ENCODE measurements at regions not wholly inside any gene's neighbourhood (a gene's known extent, or its start where the extent isn't known, plus 50 kb on each side); places are given as distances from the start of the nearest gene placed in this dataset.

DNA sequence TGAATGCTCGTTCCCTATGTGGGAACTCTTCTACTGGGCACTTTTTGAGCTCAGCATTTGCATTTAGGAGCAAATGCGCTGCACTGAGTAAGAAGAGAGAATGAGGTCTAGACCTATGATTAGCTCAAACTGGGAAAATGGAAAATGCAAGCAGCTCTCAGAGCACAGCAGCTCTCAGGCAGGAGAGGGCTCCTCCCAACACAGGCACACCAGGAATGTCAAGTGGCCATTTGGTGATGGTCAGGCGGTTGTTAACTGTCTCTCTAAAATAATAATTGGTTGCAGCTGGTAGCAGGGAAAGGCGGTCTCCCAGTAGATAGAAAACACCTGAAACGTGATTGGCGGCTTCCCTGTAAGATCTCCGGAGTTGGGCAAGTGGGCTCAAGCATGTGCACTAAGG lies 162.0 kb upstream of the ECI2 start:
- no peaks in the 10 kb centered on the region for H3K36me3 ChIP-seq (ENCODE audit: control insufficient read depth, insufficient read depth, low read length)
- H3K4me1 ChIP-seq (ENCODE audit: control insufficient read depth, insufficient read depth, low read length, poor library complexity, severe bottlenecking), result peaks cover 4% of the 10 kb centered on the region
- 83 to 87% methylated on average over 6 to 7 of the region's 7 CpGs for WGBS, 2 experiments (ENCODE audit: insufficient coverage in 2 of 2)
- H3K27ac ChIP-seq (ENCODE audit: low read depth, low read length, severe bottlenecking), result no peak overlapping the region
- H3K4me3 ChIP-seq (ENCODE audit: extremely low read depth, insufficient read depth, low read length, poor library complexity, severe bottlenecking), result no peak overlapping the region
- no peaks in the 10 kb centered on the region for H3K9me3 ChIP-seq (ENCODE audit: control insufficient read depth, low read length)

DNA sequence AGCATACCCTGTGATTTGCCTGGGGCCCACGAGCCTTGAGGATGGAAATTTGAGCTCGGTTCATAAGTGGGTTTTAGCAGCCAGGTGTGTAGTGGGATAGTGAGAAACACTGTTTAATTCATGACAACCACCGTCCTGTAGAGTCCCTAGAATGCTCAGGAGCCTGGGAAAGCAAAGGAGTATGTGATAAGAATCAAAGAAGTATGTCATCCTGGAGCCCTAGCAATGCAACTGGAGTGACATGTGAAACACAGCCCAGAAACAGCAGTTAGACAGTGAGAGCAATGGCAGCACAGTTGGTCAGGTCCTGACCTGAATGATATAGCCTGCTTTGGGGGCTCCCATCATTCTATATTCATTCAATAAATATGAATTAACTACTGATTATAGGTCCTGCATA lies 161.2 kb upstream of the ECI2 start:
- WGBS, 2 experiments (ENCODE audit: insufficient coverage in 2 of 2), result 88 to 98% methylated on average over 3 of the region's 3 CpGs
- Histone ChIP-seq H3K36me3 (ENCODE audit: control insufficient read depth, insufficient read depth, low read length) (no peaks in the 10 kb centered on the region), H3K4me3 (ENCODE audit: extremely low read depth, insufficient read depth, low read length, poor library complexity, severe bottlenecking) (no peak overlapping the region), H3K27ac (ENCODE audit: low read depth, low read length, severe bottlenecking) (no peak overlapping the region), H3K9me3 (ENCODE audit: control insufficient read depth, low read length) (no peaks in the 10 kb centered on the region), H3K4me1 (ENCODE audit: control insufficient read depth, insufficient read depth, low read length, poor library complexity, severe bottlenecking) (peaks cover 9% of the 10 kb centered on the region)

DNA sequence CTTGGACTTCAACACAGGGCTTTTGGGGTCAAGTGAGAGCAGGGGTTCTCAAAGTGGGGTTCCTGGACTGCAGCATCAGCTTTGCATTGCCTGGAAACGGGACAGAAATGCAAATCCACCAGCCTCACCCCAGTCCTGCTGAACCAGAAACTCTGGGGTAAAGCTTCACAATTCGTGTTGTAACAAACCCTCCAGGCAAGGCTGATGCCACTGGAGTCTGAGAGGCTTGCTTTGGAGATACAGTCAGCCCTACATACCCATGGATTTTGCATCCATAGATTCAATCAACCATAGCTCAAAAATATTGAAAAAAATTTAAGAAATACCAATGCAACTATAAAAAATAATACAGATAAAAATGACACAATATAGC lies 160.4 kb upstream of the ECI2 start:
- 50 to 57% methylated on average over 1 of the region's 2 CpGs for WGBS, 2 experiments (ENCODE audit: insufficient coverage in 2 of 2)

DNA sequence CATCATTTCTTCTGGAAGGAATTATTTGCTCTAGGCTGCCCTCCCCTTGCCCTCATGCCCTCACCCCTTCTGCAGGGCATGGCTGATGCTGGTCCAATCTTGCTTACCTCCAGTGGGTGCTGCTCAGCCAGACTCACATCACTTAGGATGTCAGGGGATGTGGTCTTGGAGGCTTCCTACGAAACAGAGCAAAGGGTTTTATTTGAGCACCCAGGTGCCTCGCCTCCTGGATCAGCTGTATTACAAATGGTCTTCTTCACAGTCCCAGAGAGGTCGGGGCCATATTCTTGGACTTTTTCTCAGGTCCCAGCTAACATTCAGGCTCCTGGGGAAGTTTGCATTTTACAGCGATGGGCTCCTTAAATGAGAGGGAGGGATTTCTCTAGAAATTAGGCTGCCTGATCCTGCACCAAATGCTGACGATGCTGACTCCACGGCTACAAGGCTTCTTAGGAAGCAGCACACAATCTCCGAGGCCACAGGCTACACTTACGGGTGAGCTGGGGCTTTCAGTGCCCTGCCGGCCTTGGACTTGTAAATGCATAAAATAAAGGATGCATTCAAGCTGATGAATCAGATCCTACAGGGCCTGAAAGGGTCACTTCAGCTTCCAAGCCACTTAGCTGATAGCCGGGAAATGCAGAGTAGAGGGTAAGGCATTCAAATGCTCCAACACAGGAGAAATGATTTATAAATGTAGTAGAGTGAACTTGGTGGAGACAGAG lies 159.8 kb upstream of the ECI2 start:
- Histone ChIP-seq H3K36me3 (ENCODE audit: control insufficient read depth, insufficient read depth, low read length) (no peaks in the 10 kb centered on the region), H3K4me3 (ENCODE audit: extremely low read depth, insufficient read depth, low read length, poor library complexity, severe bottlenecking) (no peak overlapping the region), H3K27ac (ENCODE audit: low read depth, low read length, severe bottlenecking) (no peak overlapping the region), H3K9me3 (ENCODE audit: control insufficient read depth, low read length) (no peaks in the 10 kb centered on the region), H3K4me1 (ENCODE audit: control insufficient read depth, insufficient read depth, low read length, poor library complexity, severe bottlenecking) (peaks cover 12% of the 10 kb centered on the region)
- WGBS, 2 experiments (ENCODE audit: insufficient coverage in 2 of 2), result 80 to 85% methylated on average over 10 of the region's 10 CpGs

More for the DNA sequence above, 160.4 kb upstream of the ECI2 start:
- peaks cover 12% of the 10 kb centered on the region for H3K4me1 ChIP-seq (ENCODE audit: control insufficient read depth, insufficient read depth, low read length, poor library complexity, severe bottlenecking)
- H3K9me3 ChIP-seq (ENCODE audit: control insufficient read depth, low read length), result no peaks in the 10 kb centered on the region
- no peak overlapping the region for H3K27ac ChIP-seq (ENCODE audit: low read depth, low read length, severe bottlenecking)
- H3K36me3 ChIP-seq (ENCODE audit: control insufficient read depth, insufficient read depth, low read length), result no peaks in the 10 kb centered on the region
- no peak overlapping the region for H3K4me3 ChIP-seq (ENCODE audit: extremely low read depth, insufficient read depth, low read length, poor library complexity, severe bottlenecking)

- Histone ChIP-seq H3K4me1 (ENCODE audit: control insufficient read depth, insufficient read depth, low read length, poor library complexity, severe bottlenecking) (peaks cover 12% of the 10 kb centered on the region), H3K9me3 (ENCODE audit: control insufficient read depth, low read length) (no peaks in the 10 kb centered on the region), H3K4me3 (ENCODE audit: extremely low read depth, insufficient read depth, low read length, poor library complexity, severe bottlenecking) (no peak overlapping the region), H3K27ac (ENCODE audit: low read depth, low read length, severe bottlenecking) (no peak overlapping the region), H3K36me3 (ENCODE audit: control insufficient read depth, insufficient read depth, low read length) (no peaks in the 10 kb centered on the region)
- WGBS, 2 experiments (ENCODE audit: insufficient coverage in 2 of 2), result 93 to 96% methylated on average over 5 to 9 of the region's 9 CpGs
Observed at GRCh38 chr6:4294636-4295035, 159.3 kb upstream of the ECI2 start.

- 50 to 55% methylated on average over 3 to 8 of the region's 11 CpGs for WGBS, 2 experiments (ENCODE audit: insufficient coverage in 2 of 2)
- no peaks in the 10 kb centered on the region for H3K36me3 ChIP-seq (ENCODE audit: control insufficient read depth, insufficient read depth, low read length)
- H3K4me1 ChIP-seq (ENCODE audit: control insufficient read depth, insufficient read depth, low read length, poor library complexity, severe bottlenecking), result peaks cover 8% of the 10 kb centered on the region
- no peak overlapping the region for H3K4me3 ChIP-seq (ENCODE audit: extremely low read depth, insufficient read depth, low read length, poor library complexity, severe bottlenecking)
- H3K9me3 ChIP-seq (ENCODE audit: control insufficient read depth, low read length), result no peaks in the 10 kb centered on the region
- H3K27ac ChIP-seq (ENCODE audit: low read depth, low read length, severe bottlenecking), result no peak overlapping the region
Observed at GRCh38 chr6:4291453-4292403, 156.4 kb upstream of the ECI2 start.

- Histone ChIP-seq H3K9me3 (ENCODE audit: control insufficient read depth, low read length) (no peaks in the 10 kb centered on the region), H3K4me3 (ENCODE audit: extremely low read depth, insufficient read depth, low read length, poor library complexity, severe bottlenecking) (no peak overlapping the region), H3K36me3 (ENCODE audit: control insufficient read depth, insufficient read depth, low read length) (no peaks in the 10 kb centered on the region), H3K4me1 (ENCODE audit: control insufficient read depth, insufficient read depth, low read length, poor library complexity, severe bottlenecking) (peaks cover 8% of the 10 kb centered on the region), H3K27ac (ENCODE audit: low read depth, low read length, severe bottlenecking) (no peak overlapping the region)
- WGBS, 2 experiments (ENCODE audit: insufficient coverage in 2 of 2), result 90 to 94% methylated on average over 2 to 3 of the region's 4 CpGs
Observed at GRCh38 chr6:4289770-4290320, 154.5 kb upstream of the ECI2 start.

- Histone ChIP-seq H3K4me1 (ENCODE audit: control insufficient read depth, insufficient read depth, low read length, poor library complexity, severe bottlenecking) (peaks cover 8% of the 10 kb centered on the region), H3K9me3 (ENCODE audit: control insufficient read depth, low read length) (no peaks in the 10 kb centered on the region), H3K36me3 (ENCODE audit: control insufficient read depth, insufficient read depth, low read length) (no peaks in the 10 kb centered on the region), H3K4me3 (ENCODE audit: extremely low read depth, insufficient read depth, low read length, poor library complexity, severe bottlenecking) (no peak overlapping the region), H3K27ac (ENCODE audit: low read depth, low read length, severe bottlenecking) (no peak overlapping the region)
- WGBS, 2 experiments (ENCODE audit: insufficient coverage in 2 of 2), result 46 to 51% methylated on average over 9 to 10 of the region's 11 CpGs
Observed at GRCh38 chr6:4287811-4288244, 152.5 kb upstream of the ECI2 start.

DNA sequence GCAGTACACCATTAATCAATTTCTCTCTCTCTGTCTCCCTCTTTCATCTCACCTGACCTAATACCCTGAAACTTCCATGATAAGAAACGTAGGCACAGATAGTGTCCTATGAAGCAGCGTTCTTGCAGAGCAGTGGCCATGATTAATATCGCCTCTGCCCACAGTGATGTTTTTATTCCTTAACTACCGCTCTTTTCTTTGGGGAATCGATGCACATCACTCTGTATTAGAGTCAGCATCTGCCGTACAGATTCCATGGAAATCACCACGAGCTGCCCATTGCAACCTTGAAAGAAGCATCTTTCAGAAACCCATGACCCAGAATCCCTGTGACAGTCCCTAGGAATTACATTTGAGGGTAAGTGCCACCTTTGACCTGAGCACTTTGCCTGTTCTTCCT lies 152.0 kb upstream of the ECI2 start:
- Histone ChIP-seq H3K4me1 (ENCODE audit: control insufficient read depth, insufficient read depth, low read length, poor library complexity, severe bottlenecking) (peaks cover 8% of the 10 kb centered on the region), H3K9me3 (ENCODE audit: control insufficient read depth, low read length) (no peaks in the 10 kb centered on the region), H3K4me3 (ENCODE audit: extremely low read depth, insufficient read depth, low read length, poor library complexity, severe bottlenecking) (no peak overlapping the region), H3K36me3 (ENCODE audit: control insufficient read depth, insufficient read depth, low read length) (no peaks in the 10 kb centered on the region), H3K27ac (ENCODE audit: low read depth, low read length, severe bottlenecking) (no peak overlapping the region)
- 79 to 86% methylated on average over 6 to 7 of the region's 7 CpGs for WGBS, 2 experiments (ENCODE audit: insufficient coverage in 2 of 2)

DNA sequence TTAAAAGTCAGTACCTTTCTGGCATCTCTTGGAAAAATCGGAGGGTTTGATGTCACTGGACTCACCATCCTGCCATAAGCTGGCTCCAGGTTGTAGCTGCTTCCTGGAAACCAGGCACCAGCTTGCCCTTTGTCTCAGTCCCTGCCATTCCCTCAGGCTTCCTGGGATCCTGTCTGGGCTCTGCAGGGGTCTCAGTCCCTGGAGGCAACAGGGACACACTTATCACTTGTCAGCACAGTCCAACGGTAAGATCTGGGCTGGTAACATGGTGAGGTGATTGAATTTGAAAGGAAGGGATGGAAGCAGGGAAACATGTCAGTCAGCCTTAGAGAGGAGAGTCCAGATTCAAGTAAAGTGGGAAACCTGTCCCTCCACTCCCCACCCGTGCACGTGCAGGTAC lies 147.6 kb upstream of the ECI2 start:
- Histone ChIP-seq H3K4me3 (ENCODE audit: extremely low read depth, insufficient read depth, low read length, poor library complexity, severe bottlenecking) (no peak overlapping the region), H3K9me3 (ENCODE audit: control insufficient read depth, low read length) (no peaks in the 10 kb centered on the region), H3K27ac (ENCODE audit: low read depth, low read length, severe bottlenecking) (no peak overlapping the region), H3K36me3 (ENCODE audit: control insufficient read depth, insufficient read depth, low read length) (no peaks in the 10 kb centered on the region), H3K4me1 (ENCODE audit: control insufficient read depth, insufficient read depth, low read length, poor library complexity, severe bottlenecking) (peaks cover 9% of the 10 kb centered on the region)
- WGBS, 2 experiments (ENCODE audit: insufficient coverage in 2 of 2), result 77 to 90% methylated on average over 3 to 4 of the region's 4 CpGs
